NOMO-1 (cell line): ENCODE measurements at regions not wholly inside any gene's neighbourhood (a gene's known extent, or its start where the extent isn't known, plus 50 kb on each side); places are given as distances from the start of the nearest gene placed in this dataset.

Experiments used
- DNase-seq, 2 experiments: peaks; one replicate each; lab custom pipeline; 2025; ENCODE audit not compliant: unreplicated experiment in 2 of 2; lab: John Stamatoyannopoulos, UW

DNA sequence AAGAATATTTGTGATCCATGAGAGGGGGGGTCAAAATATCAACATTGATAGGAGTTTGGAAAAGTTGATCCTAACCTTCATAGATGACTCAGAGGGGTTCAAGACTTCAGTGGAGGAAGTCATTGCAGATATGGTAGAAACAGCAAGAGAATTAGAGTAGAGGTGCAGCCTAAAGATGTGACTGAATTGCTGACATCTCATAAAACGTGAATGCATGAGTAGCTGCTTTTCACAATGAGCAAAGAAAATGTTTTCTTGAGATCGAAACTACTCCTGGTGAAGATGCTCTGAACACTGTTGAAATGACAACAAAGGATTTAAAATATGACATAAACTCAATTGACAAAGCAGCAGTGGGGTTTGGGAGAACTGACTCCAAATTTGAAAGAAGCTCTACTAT is 700.7 kb upstream of the FZD8 start:
- no peak for DNase-seq

GRCh38 chr10:36341471-36341870 is 699.4 kb upstream of the FZD8 start:
- DNase-seq: no peak

DNA sequence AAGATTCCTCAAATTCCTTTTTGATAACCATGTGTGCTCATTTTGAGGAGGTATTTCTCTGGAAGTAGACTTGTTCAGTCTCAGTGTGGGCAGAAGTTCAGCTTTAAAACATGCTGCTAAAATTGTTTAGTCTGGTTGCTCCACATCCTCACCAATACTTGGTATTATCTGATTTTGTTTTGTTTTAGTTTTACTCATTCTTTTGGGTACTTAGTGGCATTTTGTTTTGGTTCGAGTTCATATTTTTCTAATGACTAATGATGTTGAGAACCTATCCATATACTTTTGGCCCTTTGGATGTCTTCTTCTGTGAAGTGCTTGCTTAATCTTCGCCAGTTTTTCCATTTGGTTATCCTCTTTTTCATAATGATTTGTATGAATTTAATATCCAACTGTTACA is 694.2 kb upstream of the FZD8 start:
- no peak for DNase-seq

- no peak for DNase-seq
Measured at GRCh38 chr10:36333446-36333845, 691.4 kb upstream of the FZD8 start.

DNA sequence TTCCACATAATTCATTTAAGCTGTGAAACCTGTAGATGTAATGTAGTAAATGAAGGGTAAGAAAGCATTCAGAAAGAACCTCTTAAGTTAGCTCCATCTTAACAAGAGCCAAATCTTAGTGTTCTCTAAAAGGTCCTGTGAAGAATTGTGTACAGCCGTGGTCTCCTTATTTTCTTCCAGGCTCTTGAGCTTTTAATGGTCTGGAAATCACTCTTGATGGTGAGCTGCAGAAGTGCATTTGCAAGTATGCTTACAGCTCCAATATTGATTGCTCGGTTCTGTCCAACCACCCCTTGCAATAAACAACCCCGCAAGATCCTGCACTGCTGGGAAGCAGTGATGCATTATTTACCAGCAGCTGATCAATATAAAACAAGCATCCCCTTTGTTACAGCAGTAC is 690.8 kb upstream of the FZD8 start:
- DNase-seq: no peak

DNA sequence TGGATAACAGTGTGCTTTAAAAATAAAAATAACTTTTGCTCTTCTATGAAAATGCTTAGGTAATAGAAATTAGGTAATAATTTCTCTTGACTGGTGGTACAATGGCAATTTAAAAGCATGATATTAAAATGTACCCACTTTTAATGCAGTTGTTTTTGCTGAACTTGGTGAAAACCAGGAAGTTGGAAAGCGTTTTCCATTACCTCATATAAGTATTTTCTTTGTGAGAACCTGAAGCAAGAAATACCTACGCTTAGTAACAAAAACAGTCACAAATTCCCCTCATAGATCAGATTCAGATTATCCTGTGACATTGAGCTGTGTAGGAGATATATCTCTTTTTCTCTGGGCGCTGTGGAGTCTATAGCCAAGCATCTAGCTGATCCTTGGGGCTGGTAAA is 689.0 kb upstream of the FZD8 start:
- no peak for DNase-seq

DNA sequence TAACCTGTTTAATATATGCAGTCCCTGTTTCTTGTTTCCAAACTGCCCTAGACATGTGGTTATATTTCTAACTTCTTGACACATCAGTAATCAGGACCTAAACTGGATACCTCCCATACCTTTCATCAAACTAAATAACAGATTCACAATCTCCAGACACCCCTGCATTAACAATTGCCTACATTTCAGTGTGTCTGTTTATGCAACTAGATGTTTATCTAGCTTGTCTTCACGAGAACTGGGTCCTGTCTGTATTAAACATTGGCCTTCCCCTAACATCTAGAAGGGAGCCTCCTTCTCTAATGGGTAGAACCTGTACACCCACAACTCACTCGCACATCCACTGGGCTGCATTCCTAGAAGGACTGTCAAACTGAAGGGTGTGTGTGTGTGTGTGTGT is 683.7 kb upstream of the FZD8 start:
- no peak for DNase-seq

- no peak for DNase-seq
Measured at GRCh38 chr10:36324831-36325230, 682.7 kb upstream of the FZD8 start.

GRCh38 chr10:36313142-36313541 is 671.0 kb upstream of the FZD8 start:
- DNase-seq: no peak

DNA sequence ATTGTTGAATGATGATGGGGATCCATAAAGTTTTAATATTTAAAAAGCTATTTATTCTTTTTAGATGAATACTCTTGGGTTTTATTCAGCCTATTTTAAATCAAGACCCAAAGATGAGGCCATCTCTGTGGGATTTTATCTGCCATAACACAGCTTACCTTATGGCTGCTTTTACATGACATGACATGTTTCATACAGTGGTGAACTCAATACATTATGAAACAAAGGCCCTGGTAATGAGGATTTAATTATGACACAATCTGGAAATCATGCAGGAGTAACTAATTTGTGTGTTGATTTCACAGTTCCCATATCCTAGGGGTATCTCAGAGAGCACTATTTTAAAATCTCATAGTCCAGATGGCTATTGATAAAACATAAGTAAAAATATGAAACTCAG is 661.8 kb upstream of the FZD8 start:
- no peak for DNase-seq

GRCh38 chr10:36302086-36302485 is 660.0 kb upstream of the FZD8 start:
- no peak for DNase-seq

- no peak for DNase-seq
Measured at GRCh38 chr10:36301539-36301938, 659.4 kb upstream of the FZD8 start.

GRCh38 chr10:36301139-36301538 is 659.0 kb upstream of the FZD8 start:
- DNase-seq: no peak

- DNase-seq: no peak
Measured at GRCh38 chr10:36283827-36284226, 641.7 kb upstream of the FZD8 start.

DNA sequence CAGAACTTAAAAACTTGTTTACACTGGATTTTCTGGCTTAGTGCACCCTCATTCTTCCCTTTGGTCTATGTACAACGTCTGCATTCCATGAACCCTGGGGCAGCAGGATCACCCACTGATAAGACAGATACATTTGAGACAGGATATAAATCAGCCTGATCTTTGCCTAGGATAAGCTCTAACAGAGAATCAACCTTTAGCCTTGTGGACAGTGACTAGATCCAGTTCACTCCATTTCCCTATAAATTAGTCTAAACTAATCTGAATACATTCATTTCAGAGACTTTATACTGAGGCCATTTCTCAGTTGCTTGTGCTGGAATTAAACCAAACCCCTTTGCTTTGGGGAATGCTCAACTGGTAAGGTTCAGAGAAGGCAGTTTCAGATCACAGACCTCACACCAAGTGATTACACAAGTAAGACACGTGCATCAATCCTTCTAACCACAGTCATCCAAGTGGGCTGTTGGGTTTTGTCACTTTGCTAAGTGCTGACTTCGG is 639.8 kb upstream of the FZD8 start:
- DNase-seq: no peak

- DNase-seq: no peak
Measured at GRCh38 chr10:36280890-36281499, 638.9 kb upstream of the FZD8 start.

DNA sequence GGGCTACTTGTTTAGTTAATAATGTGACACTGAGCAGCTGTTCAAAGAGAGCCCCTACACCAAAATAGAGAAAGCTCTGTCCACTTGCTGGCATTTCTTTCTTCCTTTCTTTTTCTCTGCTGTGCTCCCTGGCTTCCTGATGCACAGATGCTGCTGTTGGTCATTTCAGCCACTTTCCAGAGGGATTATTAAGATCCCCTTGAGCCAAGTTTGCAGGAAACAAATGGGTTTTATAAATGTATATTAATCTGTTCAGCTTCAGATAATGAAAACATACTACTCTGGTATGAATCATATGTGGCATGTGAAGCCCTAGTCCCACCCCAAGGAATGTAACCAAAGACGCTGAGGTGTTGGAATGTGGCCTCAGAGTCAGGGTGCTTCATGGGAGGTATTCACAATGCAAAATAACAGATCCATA is 638.2 kb upstream of the FZD8 start:
- DNase-seq: no peak

DNA sequence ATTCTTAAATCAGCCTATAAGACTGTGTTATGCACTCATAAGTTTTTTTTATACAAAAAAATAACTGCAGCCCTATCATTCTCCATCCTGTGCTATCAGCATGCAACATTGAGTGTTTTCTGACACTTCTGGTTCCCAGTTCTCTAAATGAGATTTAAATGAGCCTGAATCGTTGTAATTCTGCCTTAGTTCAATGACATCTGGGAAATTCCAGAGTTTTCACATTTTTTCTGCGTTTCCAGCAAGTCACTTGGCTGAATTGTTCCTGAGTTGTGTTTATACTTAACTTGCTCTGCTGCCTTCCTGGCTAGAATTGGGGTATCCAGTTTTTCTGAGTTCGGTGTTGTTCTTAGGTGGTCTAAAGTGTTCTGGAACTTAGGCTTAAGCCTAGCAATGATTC is 636.1 kb upstream of the FZD8 start:
- DNase-seq: no peak

DNA sequence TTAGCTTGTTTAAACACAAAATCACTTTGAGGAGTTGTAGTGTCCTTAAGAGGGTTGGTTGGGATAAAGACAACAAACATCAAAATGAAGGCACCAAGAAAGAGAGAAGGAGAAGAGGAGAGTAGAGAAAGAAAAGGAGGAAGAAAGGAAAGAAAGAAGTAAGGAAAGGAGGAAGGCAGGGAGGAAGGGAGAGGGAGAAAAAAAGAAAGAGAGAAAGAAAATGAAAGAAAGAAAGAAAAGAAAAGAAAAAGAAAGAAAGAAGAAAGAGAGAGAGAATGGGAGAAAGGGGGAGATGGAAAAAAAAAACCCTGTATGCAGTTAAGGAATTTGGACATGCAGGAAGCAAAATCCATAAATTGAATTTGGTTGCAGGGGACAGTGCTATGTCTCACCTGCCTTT is 635.4 kb upstream of the FZD8 start:
- no peak for DNase-seq

- no peak for DNase-seq
Measured at GRCh38 chr10:36271627-36272340, 629.7 kb upstream of the FZD8 start.

GRCh38 chr10:36269222-36269621 is 627.1 kb upstream of the FZD8 start:
- DNase-seq: no peak

- no peak for DNase-seq
Measured at GRCh38 chr10:36266923-36267322, 624.8 kb upstream of the FZD8 start.

GRCh38 chr10:36265741-36266140 is 623.6 kb upstream of the FZD8 start:
- DNase-seq: no peak
